K562 (cell line): ENCODE measurements at regions not wholly inside any gene's neighbourhood (a gene's known extent, or its start where the extent isn't known, plus 50 kb on each side); places are given as distances from the start of the nearest gene placed in this dataset.

Source experiments
- ATAC-seq: fragments of 200-7000 bp; cut with Tn5 transposase; 3 replicates; pipeline ENCODE4 v1.9.1; 2020; ENCODE audit warnings: moderate library complexity
- BruUV-seq: library from RNA; stranded (reverse); fragments of 400-500 nt; replicated peaks from 2 replicates; lab custom pipeline; 2021; lab: Mats Ljungman, UMichigan
- CTCF ChIA-PET: fragments of 300-600 bp; formaldehyde crosslinking; extraction: SDS; loops from one replicate; lab custom pipeline; 2021; ENCODE audit warnings: low intra/inter-chr PET ratio; lab: Yijun Ruan, JAX
- POLR2A ChIA-PET: fragments of 300-600, 350-650 bp; sonication (Branson Sonifier 250); formaldehyde crosslinking; extraction: SDS; loops from one replicate; lab custom pipeline; 2021; ENCODE audit warnings: antibody characterized with exemption, inconsistent platforms; lab: Yijun Ruan, JAX
- DNase-seq, 4 experiments: peaks; one replicate each; pipeline versions ENCODE4 v3.0.0 to v3.0.0-alpha.2; 2011 to 2018; ENCODE audit warnings: low spot score in 3 of 4, mixed read lengths in 3 of 4; ENCODE audit errors: extremely low read depth in 1 of 4
- FAIRE-seq: peaks from 2 replicates; lab custom pipeline; 2011; peaks lifted over from hg19 to GRCh38; lab: Jason Lieb, UNC
- H2AFZ ChIP-seq: 2 replicates; pipeline ENCODE4 v1.6.0; 2011; ENCODE audit warnings: low read depth, low read length, control low read depth, inconsistent platforms
- H3K27ac ChIP-seq: fragments of 200-600 bp; 3 replicates; pipeline ENCODE4 v1.8.0; 2011; ENCODE audit warnings: low read depth, mild to moderate bottlenecking, control low read depth, inconsistent platforms, low read length, moderate library complexity, mixed read lengths; ENCODE audit errors: extremely low read depth
- H3K27me3 ChIP-seq, 2 experiments: fragments of 300-600 bp in 1 of 2; 2 replicates in 1 of 2; 3 replicates in 1 of 2; pipeline versions ENCODE4 v1.6.0 to v1.8.0; 2011; ENCODE audit warnings: inconsistent platforms in 2 of 2, low read length in 2 of 2, mild to moderate bottlenecking in 1 of 2, mixed read lengths in 1 of 2, moderate library complexity in 1 of 2; ENCODE audit not compliant: control insufficient read depth in 2 of 2, insufficient read depth in 2 of 2
- H3K36me3 ChIP-seq: fragments of 300-600 bp; 3 replicates; pipeline ENCODE4 v1.8.0; 2011; ENCODE audit warnings: mild to moderate bottlenecking, low read length, inconsistent platforms; ENCODE audit not compliant: control insufficient read depth, insufficient read depth
- H3K4me1 ChIP-seq, 2 experiments: fragments of 200-600 bp in 1 of 2; replicated peaks in 1 of 2; 2 replicates in 1 of 2; 3 replicates in 1 of 2; pipeline versions ENCODE4 v1.5.1 to v1.8.0; 2011; ENCODE audit warnings: inconsistent platforms in 2 of 2, low read length in 2 of 2, mild to moderate bottlenecking in 1 of 2, mixed read lengths in 1 of 2, moderate library complexity in 1 of 2; ENCODE audit not compliant: control insufficient read depth in 2 of 2, insufficient read depth in 2 of 2
- H3K4me2 ChIP-seq: 2 replicates; pipeline ENCODE4 v1.6.1; 2011; ENCODE audit warnings: low read length, control low read depth, inconsistent platforms, mixed read lengths; ENCODE audit not compliant: insufficient read depth
- H3K4me3 ChIP-seq: fragments of 200-600 bp; sonication (generic), shearing (Covaris generic); 2 replicates; pipeline ENCODE4 v1.5.1; 2016; ENCODE audit warnings: control low read depth, inconsistent platforms
- H3K79me2 ChIP-seq: fragments of 200-600 bp; 3 replicates; pipeline ENCODE4 v1.8.0; 2011; ENCODE audit warnings: low read length, inconsistent platforms; ENCODE audit not compliant: control insufficient read depth, insufficient read depth
- H3K9ac ChIP-seq, 2 experiments: 2 replicates each; pipeline versions ENCODE4 v1.6.0 to v1.6.1; 2011; ENCODE audit warnings: low read depth in 2 of 2, low read length in 2 of 2, control low read depth in 1 of 2, inconsistent platforms in 1 of 2, mild to moderate bottlenecking in 1 of 2, mixed read lengths in 1 of 2; ENCODE audit not compliant: insufficient read depth in 1 of 2
- H3K9me1 ChIP-seq: one replicate; pipeline ENCODE4 v1.6.0; 2011; ENCODE audit warnings: inconsistent platforms, mild to moderate bottlenecking, low read length, moderate library complexity; ENCODE audit not compliant: control insufficient read depth, insufficient read depth
- H3K9me3 ChIP-seq: replicated peaks from 2 replicates; pipeline ENCODE4 v1.5.1; 2011; ENCODE audit warnings: low read depth, low read length, inconsistent platforms; ENCODE audit not compliant: control insufficient read depth, insufficient read depth
- H4K20me1 ChIP-seq: replicated peaks from 2 replicates; pipeline ENCODE4 v1.6.1; 2011; ENCODE audit warnings: low read length, inconsistent platforms, mixed read lengths; ENCODE audit not compliant: control insufficient read depth, insufficient read depth
- DPF2 ChIP-seq: fragments of 450-650 bp; IDR thresholded peaks from 2 replicates; pipeline ENCODE4 v1.6.1; 2016
- WHSC1 ChIP-seq: IDR thresholded peaks from one replicate; pipeline ENCODE4 v1.6.1; 2012; ENCODE audit warnings: low read length, control low read depth, inconsistent platforms
- WGBS: fragments of 100-300 bp; shearing (Covaris generic); methylation state at CpG from one replicate; pipeline ENCODE4 v1.1.6; 2016; ENCODE audit warnings: low coverage, mixed read lengths; ENCODE audit not compliant: insufficient coverage; ENCODE audit errors: missing lambda C conversion rate; 5-methylcytosine and 5-hydroxymethylcytosine counted together
- in situ Hi-C: fragments of 300-500 bp; cut with MboI; formaldehyde crosslinking; loops from 4 replicates; pipeline ENCODE4 v1.15.0; 2018; ENCODE audit warnings: inconsistent platforms, mixed read lengths
- intact Hi-C: fragments of 100-400 bp; cut with micrococcal nuclease; formaldehyde crosslinking; loops from 2 replicates; pipeline ENCODE4 v1.14.2; 2022
- TF ChIP-seq, protein P1 (sequence below): fragments of 450-650 bp; IDR thresholded peaks from 2 replicates; pipeline ENCODE4 v1.6.1; 2017; ENCODE audit warnings: antibody characterized with exemption
- TF ChIP-seq, protein P2 (sequence below): fragments of 250-450 bp; sonication (Bioruptor Pico); IDR thresholded peaks from 2 replicates; pipeline ENCODE4 v1.4.0; 2020; ENCODE audit warnings: mild to moderate bottlenecking, moderate library complexity, borderline replicate concordance

DNA sequence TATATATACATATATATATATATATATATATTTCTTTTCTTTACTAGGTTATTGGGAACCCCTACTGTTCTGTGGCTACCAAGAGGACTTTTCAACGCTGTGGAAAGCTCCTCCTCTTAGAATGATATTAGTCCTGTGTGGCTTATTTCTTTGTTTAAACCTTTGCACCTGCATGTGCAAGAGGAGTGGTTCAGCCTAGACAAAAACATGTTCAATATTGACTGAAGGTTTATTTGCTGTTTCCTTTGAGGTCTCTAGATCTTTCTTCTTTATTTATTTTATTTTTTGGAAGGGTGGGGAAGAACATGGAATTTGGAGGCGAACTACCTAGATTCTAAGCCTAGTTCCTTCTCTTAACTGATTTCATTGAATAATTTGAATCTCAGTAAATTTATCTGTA lies 118.1 kb downstream of the GNAT3 start:
- FAIRE-seq, result no peak

More for the DNA sequence above, 118.1 kb downstream of the GNAT3 start:
- in situ Hi-C loops (no loop called here), intact Hi-C loops (no loop called here)
- no peak overlapping the region for H3K9ac ChIP-seq
- no peak overlapping the region for H2AFZ ChIP-seq
- H3K4me1 ChIP-seq, result no peaks in the 10 kb centered on the region
- no peaks in the 10 kb centered on the region for H4K20me1 ChIP-seq
- no peak overlapping the region for H3K27ac ChIP-seq
- no peak overlapping the region for H3K4me3 ChIP-seq
- WGBS, result 2% methylated on average over 2 of the region's 2 CpGs
- H3K9me3 ChIP-seq, result no peaks in the 10 kb centered on the region
- H3K79me2 ChIP-seq, result no peaks in the 10 kb centered on the region
- CTCF ChIA-PET, result no interaction called here
- H3K9me1 ChIP-seq, result no peaks in the 10 kb centered on the region
- no peaks in the 10 kb centered on the region for H3K27me3 ChIP-seq
- no TSS peak for BruUV-seq
- TF ChIP-seq, protein P1, sequence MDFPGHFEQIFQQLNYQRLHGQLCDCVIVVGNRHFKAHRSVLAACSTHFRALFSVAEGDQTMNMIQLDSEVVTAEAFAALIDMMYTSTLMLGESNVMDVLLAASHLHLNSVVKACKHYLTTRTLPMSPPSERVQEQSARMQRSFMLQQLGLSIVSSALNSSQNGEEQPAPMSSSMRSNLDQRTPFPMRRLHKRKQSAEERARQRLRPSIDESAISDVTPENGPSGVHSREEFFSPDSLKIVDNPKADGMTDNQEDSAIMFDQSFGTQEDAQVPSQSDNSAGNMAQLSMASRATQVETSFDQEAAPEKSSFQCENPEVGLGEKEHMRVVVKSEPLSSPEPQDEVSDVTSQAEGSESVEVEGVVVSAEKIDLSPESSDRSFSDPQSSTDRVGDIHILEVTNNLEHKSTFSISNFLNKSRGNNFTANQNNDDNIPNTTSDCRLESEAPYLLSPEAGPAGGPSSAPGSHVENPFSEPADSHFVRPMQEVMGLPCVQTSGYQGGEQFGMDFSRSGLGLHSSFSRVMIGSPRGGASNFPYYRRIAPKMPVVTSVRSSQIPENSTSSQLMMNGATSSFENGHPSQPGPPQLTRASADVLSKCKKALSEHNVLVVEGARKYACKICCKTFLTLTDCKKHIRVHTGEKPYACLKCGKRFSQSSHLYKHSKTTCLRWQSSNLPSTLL, result no peak
- TF ChIP-seq WHSC1 (no peak), DPF2 (no peak)
- TF ChIP-seq, protein P2, sequence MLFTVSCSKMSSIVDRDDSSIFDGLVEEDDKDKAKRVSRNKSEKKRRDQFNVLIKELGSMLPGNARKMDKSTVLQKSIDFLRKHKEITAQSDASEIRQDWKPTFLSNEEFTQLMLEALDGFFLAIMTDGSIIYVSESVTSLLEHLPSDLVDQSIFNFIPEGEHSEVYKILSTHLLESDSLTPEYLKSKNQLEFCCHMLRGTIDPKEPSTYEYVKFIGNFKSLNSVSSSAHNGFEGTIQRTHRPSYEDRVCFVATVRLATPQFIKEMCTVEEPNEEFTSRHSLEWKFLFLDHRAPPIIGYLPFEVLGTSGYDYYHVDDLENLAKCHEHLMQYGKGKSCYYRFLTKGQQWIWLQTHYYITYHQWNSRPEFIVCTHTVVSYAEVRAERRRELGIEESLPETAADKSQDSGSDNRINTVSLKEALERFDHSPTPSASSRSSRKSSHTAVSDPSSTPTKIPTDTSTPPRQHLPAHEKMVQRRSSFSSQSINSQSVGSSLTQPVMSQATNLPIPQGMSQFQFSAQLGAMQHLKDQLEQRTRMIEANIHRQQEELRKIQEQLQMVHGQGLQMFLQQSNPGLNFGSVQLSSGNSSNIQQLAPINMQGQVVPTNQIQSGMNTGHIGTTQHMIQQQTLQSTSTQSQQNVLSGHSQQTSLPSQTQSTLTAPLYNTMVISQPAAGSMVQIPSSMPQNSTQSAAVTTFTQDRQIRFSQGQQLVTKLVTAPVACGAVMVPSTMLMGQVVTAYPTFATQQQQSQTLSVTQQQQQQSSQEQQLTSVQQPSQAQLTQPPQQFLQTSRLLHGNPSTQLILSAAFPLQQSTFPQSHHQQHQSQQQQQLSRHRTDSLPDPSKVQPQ, result no peak
- TF ChIP-seq, all 486 proteins: peak for 0
- DNase-seq, result no peak
- POLR2A ChIA-PET, result no interaction called here
- no peak for ATAC-seq
- H3K36me3 ChIP-seq, result no peaks in the 10 kb centered on the region
- no peak overlapping the region for H3K4me2 ChIP-seq
